Inflammatory macrophage treated with lipopolysaccharide for 1 hour (primary cell): ENCODE measurements at regions not wholly inside any gene's neighbourhood (a gene's known extent, or its start where the extent isn't known, plus 50 kb on each side); places are given as distances from the start of the nearest gene placed in this dataset.

ENCODE experiments used
- DNase-seq, 2 donors: peaks; one replicate each; pipeline ENCODE4 v3.0.0-alpha.2; 2020 to 2022

GRCh38 chr15:97199393-97200051 lies 761.0 kb upstream of the ARRDC4 start:
- no peak for DNase-seq

- DNase-seq: no peak
These were observed 760.3 kb upstream of the ARRDC4 start for GRCh38 chr15:97200161-97200560.

DNA sequence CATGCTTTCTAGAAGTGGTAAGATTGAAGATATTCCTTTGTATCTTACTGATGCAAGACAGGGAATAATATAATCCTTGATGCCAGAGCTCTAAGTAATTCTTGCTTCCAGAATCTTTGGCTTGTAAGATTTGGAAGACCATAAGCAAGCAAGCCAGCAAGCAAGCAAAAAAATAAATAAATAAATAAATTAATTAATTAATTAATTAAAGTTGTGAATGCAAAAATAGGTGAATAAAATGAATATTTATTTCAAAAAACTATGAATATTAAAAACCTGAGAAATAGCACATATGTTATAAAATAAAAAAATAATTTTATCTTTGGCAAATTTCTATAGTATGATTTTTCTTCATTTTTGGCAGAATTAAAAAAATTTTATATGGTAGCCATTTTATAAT lies 750.2 kb upstream of the ARRDC4 start:
- no peak for DNase-seq

- DNase-seq: no peak
These were observed 744.9 kb upstream of the ARRDC4 start for GRCh38 chr15:97215629-97216028.

- no peak for DNase-seq
These were observed 736.3 kb upstream of the ARRDC4 start for GRCh38 chr15:97224191-97224641.

GRCh38 chr15:97234851-97235610 lies 725.5 kb upstream of the ARRDC4 start:
- peak; percentile 11 to 72 for DNase-seq

GRCh38 chr15:97235611-97235985 lies 724.9 kb upstream of the ARRDC4 start:
- DNase-seq: no peak

DNA sequence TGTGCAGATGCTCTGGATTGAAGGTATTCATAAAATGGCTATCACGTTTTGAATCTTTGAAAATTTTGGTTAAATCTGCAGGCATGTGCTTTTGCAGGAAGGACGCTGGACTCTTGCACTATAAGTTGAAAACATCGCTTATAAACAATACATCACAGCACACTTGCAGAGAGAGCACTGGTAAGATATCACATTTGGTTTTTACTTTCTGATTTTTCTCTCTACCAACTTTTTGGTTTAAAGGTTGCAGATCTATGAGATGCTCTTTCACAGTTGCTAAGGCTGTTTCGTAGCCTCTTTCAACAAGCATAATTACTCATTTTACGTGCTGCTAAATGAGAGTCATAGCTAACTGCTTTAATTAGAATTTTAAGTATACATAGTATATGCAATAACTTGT lies 724.4 kb upstream of the ARRDC4 start:
- DNase-seq: no peak

- no peak for DNase-seq
These were observed 723.3 kb upstream of the ARRDC4 start for GRCh38 chr15:97237160-97237559.

DNA sequence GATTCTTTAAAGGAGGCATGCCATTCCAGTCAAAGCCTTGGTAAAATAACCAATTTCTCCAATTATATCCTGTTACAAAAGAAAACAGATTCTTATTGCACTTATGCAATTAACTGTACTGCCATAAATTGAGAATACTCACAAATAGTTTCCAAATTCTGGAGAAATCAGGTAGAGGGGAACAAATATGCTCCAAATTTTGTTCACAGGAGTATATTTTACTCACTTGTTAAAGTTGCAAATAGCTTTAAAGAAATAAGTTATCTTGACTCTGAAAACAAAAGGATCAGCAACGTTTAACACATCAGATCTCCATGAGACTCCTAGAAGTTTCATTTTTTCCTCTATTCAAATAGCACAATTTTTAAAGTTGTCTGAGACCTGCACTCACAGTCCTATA lies 712.1 kb upstream of the ARRDC4 start:
- no peak for DNase-seq

- DNase-seq: no peak
These were observed 700.6 kb upstream of the ARRDC4 start for GRCh38 chr15:97259943-97260342.

GRCh38 chr15:97301166-97301565 lies 659.3 kb upstream of the ARRDC4 start:
- DNase-seq: no peak

DNA sequence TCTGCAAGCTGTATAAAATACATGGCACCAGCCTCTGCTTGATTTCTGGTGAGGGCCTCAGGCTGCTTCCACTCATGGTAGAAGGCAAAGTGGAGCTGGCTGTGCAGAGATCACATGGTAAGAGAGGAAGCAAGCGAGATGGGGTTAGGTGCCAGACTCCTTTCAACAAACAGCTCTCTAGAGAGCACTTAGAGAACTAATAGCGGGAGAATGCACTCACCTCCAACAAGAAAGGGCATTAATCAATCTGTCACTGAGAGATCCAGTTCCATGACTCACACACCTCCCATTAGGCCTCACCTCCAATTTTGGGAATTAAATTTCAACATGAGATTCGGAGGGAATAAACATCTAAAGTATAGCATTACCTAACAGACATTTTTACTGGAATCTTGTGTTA lies 644.1 kb upstream of the ARRDC4 start:
- DNase-seq: no peak

GRCh38 chr15:97317163-97317562 lies 643.3 kb upstream of the ARRDC4 start:
- DNase-seq: no peak

DNA sequence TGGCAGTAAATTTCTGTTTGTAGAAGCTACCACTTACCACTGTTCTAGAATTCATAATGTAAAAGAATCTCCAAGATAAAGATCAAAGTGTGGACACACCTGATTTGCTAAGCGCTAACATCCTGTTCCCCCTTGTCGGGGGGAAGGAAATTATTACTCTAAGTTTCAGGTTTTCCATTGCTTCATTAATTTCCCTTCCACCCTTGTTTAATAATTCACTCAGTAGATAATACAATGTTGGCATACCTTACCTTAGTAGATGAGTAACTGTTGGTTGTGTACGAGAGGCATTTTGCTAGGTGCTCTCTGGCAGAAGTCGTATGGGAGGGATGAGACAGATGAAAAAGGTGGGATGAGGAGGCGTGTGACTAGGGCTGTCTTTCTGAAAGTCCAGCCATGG lies 641.2 kb upstream of the ARRDC4 start:
- no peak for DNase-seq

DNA sequence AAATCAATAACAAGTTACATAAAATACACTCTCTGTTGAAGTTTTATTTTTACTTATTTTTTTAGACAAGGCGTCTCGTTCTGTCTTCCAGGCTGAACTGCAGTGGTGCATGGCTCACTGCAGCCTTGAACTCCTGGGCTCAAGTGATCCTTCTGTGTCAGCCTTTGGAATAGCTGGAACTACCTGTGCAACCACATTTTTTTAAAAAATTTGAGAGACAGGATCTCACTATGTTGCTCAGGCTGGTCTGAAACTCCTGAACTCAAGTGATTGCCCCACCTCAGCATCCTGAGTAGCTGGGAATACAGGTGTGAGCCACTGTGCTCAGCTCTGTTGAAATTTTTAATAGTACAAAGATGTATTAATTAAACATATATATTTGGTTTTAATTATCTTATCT lies 614.3 kb upstream of the ARRDC4 start:
- DNase-seq: no peak

DNA sequence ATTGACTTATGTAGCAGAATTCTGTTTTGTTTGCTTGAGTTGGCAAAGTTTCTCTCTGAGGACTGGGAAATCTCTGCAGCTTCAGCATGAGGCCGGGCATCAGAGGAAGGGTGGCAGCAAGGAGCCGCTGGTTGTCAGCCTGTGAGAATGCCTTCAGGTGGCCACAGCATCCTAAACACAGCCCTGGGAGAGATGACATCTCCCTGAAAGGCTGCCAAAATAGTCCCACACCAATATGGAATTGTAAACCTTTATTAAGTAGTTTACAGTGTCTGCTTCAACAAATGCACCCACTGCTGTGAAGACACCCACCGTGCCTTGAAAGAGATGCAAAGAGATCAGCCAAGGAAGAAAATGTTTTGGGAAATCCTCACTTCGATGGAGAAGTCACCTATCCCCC lies 609.7 kb upstream of the ARRDC4 start:
- DNase-seq: no peak

DNA sequence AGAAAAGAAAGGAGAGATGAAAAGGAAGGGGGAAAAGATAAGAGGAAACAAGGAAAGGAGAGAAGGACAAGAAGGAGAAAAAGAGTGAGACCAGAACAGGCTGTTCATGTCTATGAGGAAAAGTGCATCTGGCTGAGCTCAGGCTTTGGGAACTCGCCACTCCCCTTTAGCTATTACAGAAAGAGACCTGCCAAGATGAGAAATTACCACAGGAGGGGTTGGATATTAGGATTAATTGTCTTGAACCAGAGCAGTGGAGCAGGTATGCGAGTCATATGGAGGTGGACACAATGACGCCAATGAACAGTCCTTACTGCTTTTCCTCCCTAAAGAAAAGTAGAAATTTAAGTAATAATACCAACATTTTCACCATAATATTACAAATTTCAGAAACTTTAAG lies 577.0 kb upstream of the ARRDC4 start:
- no peak for DNase-seq

- no peak for DNase-seq
These were observed 573.6 kb upstream of the ARRDC4 start for GRCh38 chr15:97386940-97387339.

- no peak for DNase-seq
These were observed 559.3 kb upstream of the ARRDC4 start for GRCh38 chr15:97401195-97401594.

GRCh38 chr15:97401970-97402369 lies 558.5 kb upstream of the ARRDC4 start:
- DNase-seq: no peak

DNA sequence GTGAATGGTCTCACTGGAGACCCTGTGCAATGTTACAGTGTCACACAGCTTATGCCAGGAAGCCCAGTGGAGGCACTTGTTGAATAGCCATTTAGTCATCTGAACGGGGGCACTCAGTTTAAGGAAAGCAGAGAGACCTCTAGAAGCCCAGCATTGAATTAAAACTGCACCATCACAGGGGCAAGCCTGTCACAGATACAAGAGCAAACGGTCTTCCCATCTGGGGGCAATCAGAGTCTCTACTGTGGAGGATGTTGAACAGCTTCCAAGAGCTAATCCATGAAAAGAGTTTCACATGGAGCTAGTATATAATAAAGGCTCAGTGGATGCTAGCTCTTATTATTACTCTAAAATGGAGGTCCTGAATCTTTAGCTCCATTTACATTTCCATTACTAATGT lies 553.7 kb upstream of the ARRDC4 start:
- DNase-seq: no peak

DNA sequence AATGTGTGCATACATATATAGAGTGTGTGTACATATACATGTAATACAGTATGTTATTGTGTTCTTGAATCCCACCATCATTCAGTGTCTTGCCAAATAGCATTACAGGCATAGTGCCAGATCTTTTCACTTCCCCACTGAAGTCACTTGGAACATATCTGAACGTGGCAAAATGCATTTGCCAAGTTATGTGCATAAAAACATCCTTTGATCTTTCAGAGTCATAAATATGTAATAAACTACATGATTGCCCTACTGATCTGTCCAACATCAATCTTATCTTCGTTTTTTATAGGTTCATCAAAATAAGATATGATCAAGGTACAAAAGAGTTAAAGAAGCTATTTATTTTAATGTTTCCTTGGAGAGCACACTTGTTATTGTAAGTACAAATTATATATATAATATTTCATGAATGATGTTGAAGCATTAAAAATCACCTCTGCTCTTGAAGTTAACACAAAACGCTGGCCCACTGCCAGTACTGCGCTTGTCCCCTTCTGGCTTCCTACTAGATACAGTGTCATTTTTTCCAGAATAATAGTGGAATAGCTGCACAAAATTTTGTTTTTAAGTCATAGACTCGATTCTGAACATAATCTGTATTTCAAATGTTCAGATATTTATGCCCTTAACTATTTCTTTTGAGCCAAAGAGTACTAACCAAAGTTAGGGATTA lies 549.5 kb upstream of the ARRDC4 start:
- no peak for DNase-seq

- DNase-seq: no peak
These were observed 540.4 kb upstream of the ARRDC4 start for GRCh38 chr15:97420130-97420529.
